ENCODE measurements at regions not wholly inside any gene's neighbourhood (a gene's known extent, or its start where the extent isn't known, plus 50 kb on each side); places are given as distances from the start of the nearest gene placed in this dataset.

- TF ChIP-seq LEF1 (IDR thresholded peaks at IDR 0.05; ENCODE audit: borderline replicate concordance) (no peak), BHLHE40 (IDR thresholded peaks at IDR 0.05; ENCODE audit: borderline replicate concordance) (no peak), SP1 (IDR thresholded peaks at IDR 0.05) (no peak), TARDBP (IDR thresholded peaks at IDR 0.05) (no peak)
Observed at GRCh38 chr9:115649991-115650472, 503.6 kb upstream of the PAPPA start.

Data from HEK293T (cell line).